Muscle of leg (tissue), 3 donors: ENCODE measurements at regions not wholly inside any gene's neighbourhood (a gene's known extent, or its start where the extent isn't known, plus 50 kb on each side); places are given as distances from the start of the nearest gene placed in this dataset.

Source experiments
- DNase-seq: peaks from one replicate; pipeline ENCODE4 v3.0.0; 2013
- H3K27ac ChIP-seq: one replicate; pipeline ENCODE4 v1.5.1; 2013; ENCODE audit warnings: mild to moderate bottlenecking, low read length, control low read depth
- H3K27me3 ChIP-seq: one replicate; pipeline ENCODE4 v1.6.1; 2013; ENCODE audit warnings: low read length; ENCODE audit not compliant: control insufficient read depth, insufficient read depth
- H3K36me3 ChIP-seq: one replicate; pipeline ENCODE4 v1.6.1; 2013; ENCODE audit warnings: low read length; ENCODE audit not compliant: control insufficient read depth, insufficient read depth
- H3K4me1 ChIP-seq: one replicate; pipeline ENCODE4 v1.6.1; 2013; ENCODE audit warnings: low read length; ENCODE audit not compliant: control insufficient read depth, insufficient read depth
- H3K4me3 ChIP-seq: one replicate; pipeline ENCODE4 v1.5.1; 2013; ENCODE audit warnings: low read length, control low read depth
- H3K9me3 ChIP-seq: replicated peaks from 2 replicates; pipeline ENCODE4 v1.6.1; 2013; ENCODE audit warnings: low read depth, low read length; ENCODE audit not compliant: control insufficient read depth
- WGBS: methylation state at CpG from one replicate; pipeline ENCODE4 v1.1.5; 2013; ENCODE audit warnings: missing lambda C conversion rate; ENCODE audit not compliant: insufficient coverage; 5-methylcytosine and 5-hydroxymethylcytosine counted together

- H3K27ac ChIP-seq = no peak overlapping the region
- peaks cover 5% of the 10 kb centered on the region for H3K4me1 ChIP-seq
- no peak overlapping the region for H3K4me3 ChIP-seq
- no peaks in the 10 kb centered on the region for H3K36me3 ChIP-seq
- H3K9me3 ChIP-seq = no peaks in the 10 kb centered on the region
- DNase-seq = no peak
- peaks cover 5% of the 10 kb centered on the region for H3K27me3 ChIP-seq
- 49% methylated on average over 6 of the region's 8 CpGs for WGBS
Observed at GRCh38 chr15:70219256-70219895, 121.7 kb upstream of the TLE3 start.

- Histone ChIP-seq H3K4me1 (peaks cover 9% of the 10 kb centered on the region), H3K36me3 (no peaks in the 10 kb centered on the region), H3K4me3 (no peak overlapping the region), H3K9me3 (no peaks in the 10 kb centered on the region), H3K27me3 (peaks cover 3% of the 10 kb centered on the region), H3K27ac (no peak overlapping the region)
- DNase-seq = no peak
- WGBS = 89% methylated on average over 1 of the region's 7 CpGs
Observed at GRCh38 chr15:70217226-70218160, 119.8 kb upstream of the TLE3 start.

GRCh38 chr15:70215951-70216350 is 118.2 kb upstream of the TLE3 start:
- no peak overlapping the region for H3K4me3 ChIP-seq
- H3K27me3 ChIP-seq = peaks cover 6% of the 10 kb centered on the region
- no peaks in the 10 kb centered on the region for H3K9me3 ChIP-seq
- H3K27ac ChIP-seq = no peak overlapping the region
- no peak for DNase-seq
- WGBS = 84% methylated on average over 3 of the region's 5 CpGs
- H3K36me3 ChIP-seq = no peaks in the 10 kb centered on the region
- H3K4me1 ChIP-seq = peaks cover 17% of the 10 kb centered on the region

GRCh38 chr15:70214941-70215635 is 117.4 kb upstream of the TLE3 start:
- Histone ChIP-seq H3K9me3 (no peaks in the 10 kb centered on the region), H3K36me3 (no peaks in the 10 kb centered on the region), H3K4me3 (no peak overlapping the region), H3K27ac (no peak overlapping the region), H3K4me1 (peaks cover 17% of the 10 kb centered on the region), H3K27me3 (peaks cover 11% of the 10 kb centered on the region)
- 95% methylated on average over 6 of the region's 7 CpGs for WGBS
- no peak for DNase-seq

GRCh38 chr15:70214276-70214675 is 116.6 kb upstream of the TLE3 start:
- Histone ChIP-seq H3K9me3 (no peaks in the 10 kb centered on the region), H3K4me3 (no peak overlapping the region), H3K27me3 (peaks cover 15% of the 10 kb centered on the region), H3K27ac (no peak overlapping the region), H3K4me1 (peaks cover 12% of the 10 kb centered on the region), H3K36me3 (no peaks in the 10 kb centered on the region)
- DNase-seq = no peak
- 73% methylated on average over 4 of the region's 5 CpGs for WGBS

GRCh38 chr15:70213794-70214193 is 116.1 kb upstream of the TLE3 start:
- H3K4me3 ChIP-seq = no peak overlapping the region
- peaks cover 12% of the 10 kb centered on the region for H3K4me1 ChIP-seq
- H3K27me3 ChIP-seq = peaks cover 15% of the 10 kb centered on the region
- no peaks in the 10 kb centered on the region for H3K36me3 ChIP-seq
- no peak for DNase-seq
- WGBS = 94% methylated on average over 4 of the region's 7 CpGs
- H3K27ac ChIP-seq = no peak overlapping the region
- no peaks in the 10 kb centered on the region for H3K9me3 ChIP-seq

GRCh38 chr15:70212963-70213315 is 115.2 kb upstream of the TLE3 start:
- no peak for DNase-seq
- no peaks in the 10 kb centered on the region for H3K9me3 ChIP-seq
- H3K27me3 ChIP-seq = peaks cover 15% of the 10 kb centered on the region
- H3K36me3 ChIP-seq = no peaks in the 10 kb centered on the region
- peaks cover 12% of the 10 kb centered on the region for H3K4me1 ChIP-seq
- no peak overlapping the region for H3K4me3 ChIP-seq
- 62% methylated on average over 2 of the region's 10 CpGs for WGBS
- no peak overlapping the region for H3K27ac ChIP-seq

GRCh38 chr15:70212286-70212962 is 114.7 kb upstream of the TLE3 start:
- Histone ChIP-seq H3K4me1 (peaks cover 12% of the 10 kb centered on the region), H3K9me3 (no peaks in the 10 kb centered on the region), H3K27me3 (peaks cover 15% of the 10 kb centered on the region), H3K4me3 (no peak overlapping the region), H3K36me3 (no peaks in the 10 kb centered on the region), H3K27ac (no peak overlapping the region)
- no peak for DNase-seq
- whole genome bisulfite sequencing = 66% methylated on average over 18 of the region's 18 CpGs

GRCh38 chr15:70210528-70210927 is 112.8 kb upstream of the TLE3 start:
- peaks cover 12% of the 10 kb centered on the region for H3K4me1 ChIP-seq
- H3K27me3 ChIP-seq = peaks cover 15% of the 10 kb centered on the region
- H3K36me3 ChIP-seq = no peaks in the 10 kb centered on the region
- WGBS = 74% methylated on average over 5 of the region's 6 CpGs
- H3K9me3 ChIP-seq = no peaks in the 10 kb centered on the region
- no peak for DNase-seq
- no peak overlapping the region for H3K4me3 ChIP-seq
- H3K27ac ChIP-seq = no peak overlapping the region

GRCh38 chr15:70210076-70210475 is 112.4 kb upstream of the TLE3 start:
- no peaks in the 10 kb centered on the region for H3K9me3 ChIP-seq
- peaks cover 12% of the 10 kb centered on the region for H3K4me1 ChIP-seq
- no peak for DNase-seq
- H3K27ac ChIP-seq = no peak overlapping the region
- 90% methylated on average over 2 of the region's 2 CpGs for WGBS
- no peaks in the 10 kb centered on the region for H3K36me3 ChIP-seq
- peaks cover 15% of the 10 kb centered on the region for H3K27me3 ChIP-seq
- H3K4me3 ChIP-seq = no peak overlapping the region
